ENCODE measurements at regions not wholly inside any gene's neighbourhood (a gene's known extent, or its start where the extent isn't known, plus 50 kb on each side); places are given as distances from the start of the nearest gene placed in this dataset.

GRCh38 chr2:31710121-31710520 lies 129.4 kb upstream of the SRD5A2 start:
- Histone ChIP-seq H3K4me3 (no peak overlapping the region), H3K4me2 (no peak overlapping the region), H3K79me2 (replicated peaks; ENCODE audit: insufficient read depth) (no peaks in the 10 kb centered on the region), H3K9me2 (ENCODE audit: insufficient read depth) (no peaks in the 10 kb centered on the region; the same call in 1 of the 2 replicates), H3K36me3 (ENCODE audit: insufficient read depth) (no peaks in the 10 kb centered on the region), H3F3A (replicated peaks; ENCODE audit: low read depth) (no peaks in the 10 kb centered on the region), H3K4me1 (ENCODE audit: insufficient read depth) (no peaks in the 10 kb centered on the region; the same call in 1 of the 2 replicates), H3K27me3 (ENCODE audit: insufficient read depth) (no peaks in the 10 kb centered on the region), H2AFZ (no peak overlapping the region), H4K20me1 (replicated peaks; ENCODE audit: insufficient read depth) (no peaks in the 10 kb centered on the region), H3K27ac (ENCODE audit: low read depth) (no peak overlapping the region)
- peaks cover 4% of the 10 kb centered on the region for H3K27me3 Mint-ChIP-seq (ENCODE audit: insufficient read depth, low read depth, poor library complexity)
- H3K36me3 Mint-ChIP-seq (ENCODE audit: low read depth) = no peaks in the 10 kb centered on the region; the same call in 2 of the 3 replicates
- ATAC-seq (no peak), DNase-seq (ENCODE audit: low spot score) (no peak)
- peaks cover 2% of the 10 kb centered on the region; the same call in 1 of the 3 replicates for H3K4me1 Mint-ChIP-seq
- no peak overlapping the region for H3K4me3 Mint-ChIP-seq
- TF ChIP-seq POLR2AphosphoS5 (IDR thresholded peaks at IDR 0.05; ENCODE audit: low read depth) = no peak
- no peak for TF ChIP-seq ZNF462 (CRISPR knock-in tag; IDR thresholded peaks at IDR 0.05)
- TF ChIP-seq CREB1 (CRISPR knock-in tag; IDR thresholded peaks at IDR 0.05; ENCODE audit: low read depth) = no peak
- no peak for TF ChIP-seq REST (IDR thresholded peaks at IDR 0.05; ENCODE audit: unreplicated experiment)
- TF ChIP-seq EZH2phosphoT487 (IDR thresholded peaks at IDR 0.05; ENCODE audit: unreplicated experiment) = no peak
- no peak for TF ChIP-seq ZNF114 (CRISPR knock-in tag; IDR thresholded peaks at IDR 0.05)
- TF ChIP-seq STAT1 (IDR thresholded peaks at IDR 0.05; ENCODE audit: unreplicated experiment) = no peak
- no peak for TF ChIP-seq CTCF (conservative IDR thresholded peaks at IDR 0.05; ENCODE audit: low read depth in 2 of 2)
- TF ChIP-seq EZH2 (IDR thresholded peaks at IDR 0.05; ENCODE audit: low read depth, unreplicated experiment) = no peak
- TF ChIP-seq ZNF331 (CRISPR knock-in tag; IDR thresholded peaks at IDR 0.05; ENCODE audit: low read depth) = no peak
- no peak for TF ChIP-seq ETS1 (IDR thresholded peaks at IDR 0.05)
- peaks cover 33% of the 10 kb centered on the region for H3K9me3 Mint-ChIP-seq
- H3K27ac Mint-ChIP-seq = no peak overlapping the region
